NCI-H2196 treated with DMSO at 0.1 percent for 48 hours (cell line): ENCODE measurements at regions not wholly inside any gene's neighbourhood (a gene's known extent, or its start where the extent isn't known, plus 50 kb on each side); places are given as distances from the start of the nearest gene placed in this dataset.
"Not testable (repeated sequence)": the region's sequence is repeated elsewhere in the genome, so short reads cannot be mapped to it uniquely, and the experiment has no call there.

Experiments
- DNase-seq: peaks from one replicate; lab custom pipeline; 2025; ENCODE audit not compliant: unreplicated experiment; lab: John Stamatoyannopoulos, UW

DNA sequence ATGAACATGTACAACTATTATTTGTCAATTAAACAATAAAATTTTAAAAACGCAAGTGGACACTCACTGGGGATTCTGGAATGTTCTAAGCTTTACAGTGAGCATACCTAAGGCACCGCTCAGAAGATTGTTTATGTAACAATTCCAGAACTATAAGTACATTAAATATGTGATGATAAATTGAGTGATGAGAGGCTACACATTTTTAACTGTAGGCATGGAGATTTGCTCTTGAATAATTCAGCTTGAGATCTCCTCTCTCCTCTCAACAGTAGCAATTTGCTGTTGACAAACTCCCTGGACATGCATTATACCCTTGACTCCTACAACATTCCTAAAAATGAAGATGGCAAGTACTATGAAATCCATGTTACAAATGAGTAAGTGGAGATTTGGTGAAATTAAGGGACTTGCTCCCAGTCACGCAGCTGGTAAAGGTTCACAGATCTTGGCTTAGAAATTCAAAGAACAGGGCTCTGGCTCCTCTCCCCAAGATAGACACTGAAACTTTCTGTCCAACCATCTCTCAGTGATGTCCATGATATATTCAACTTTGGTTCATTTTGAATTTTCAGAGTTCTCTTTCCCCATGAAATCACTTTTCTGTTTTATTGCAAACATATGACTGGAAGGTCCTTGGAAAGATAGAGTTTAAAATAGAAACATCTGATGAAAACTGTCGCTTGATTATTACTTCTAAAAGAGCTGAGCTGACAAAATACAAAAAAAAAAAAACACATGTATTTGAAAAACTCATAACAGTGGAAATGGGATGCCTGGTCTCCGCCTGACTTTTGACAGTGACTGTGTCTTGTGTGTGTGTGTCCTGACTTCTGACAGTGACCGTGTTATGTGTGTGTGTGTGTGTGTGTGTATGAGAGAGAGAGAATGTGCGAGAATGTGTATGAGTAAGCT, 488.3 kb downstream of the TNS3 start:
- DNase-seq, result no peak

DNA sequence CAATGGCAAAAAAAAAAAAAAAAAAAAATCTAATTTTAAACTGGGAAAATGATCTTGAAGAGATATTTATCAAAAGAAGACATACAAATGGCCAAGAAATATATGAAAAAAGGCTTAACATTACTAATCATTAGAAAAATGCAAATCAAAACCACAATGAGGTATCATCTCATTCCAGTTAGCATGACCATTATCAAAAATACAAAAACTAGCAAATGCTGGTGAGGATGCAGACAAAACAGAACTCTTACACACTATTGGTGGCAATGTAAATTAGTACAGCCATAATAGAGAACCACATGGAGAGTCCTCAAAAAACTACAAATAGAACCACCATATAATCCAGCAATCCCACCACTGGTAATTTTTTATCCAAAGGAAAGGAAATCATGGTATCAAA, 489.6 kb downstream of the TNS3 start:
- DNase-seq, result no peak

DNA sequence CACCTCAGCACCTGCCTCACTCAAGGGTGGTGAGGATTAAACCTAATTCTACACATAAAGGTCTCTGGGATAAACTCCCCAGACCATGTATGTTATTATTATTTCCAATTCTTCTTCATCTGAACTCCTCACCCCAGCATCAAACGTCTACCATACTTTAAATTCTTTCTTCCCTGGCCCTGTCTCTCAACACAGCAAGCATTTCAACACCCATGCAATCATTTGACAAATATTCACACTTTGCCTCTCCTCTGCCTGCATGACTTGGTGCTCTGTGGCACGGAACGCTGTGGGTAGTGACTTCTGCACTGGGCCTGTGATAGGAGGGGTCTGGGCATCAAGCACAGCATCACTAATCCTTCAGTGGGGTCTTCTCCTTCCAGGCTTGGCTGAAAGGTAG, 490.8 kb downstream of the TNS3 start:
- no peak for DNase-seq

DNA sequence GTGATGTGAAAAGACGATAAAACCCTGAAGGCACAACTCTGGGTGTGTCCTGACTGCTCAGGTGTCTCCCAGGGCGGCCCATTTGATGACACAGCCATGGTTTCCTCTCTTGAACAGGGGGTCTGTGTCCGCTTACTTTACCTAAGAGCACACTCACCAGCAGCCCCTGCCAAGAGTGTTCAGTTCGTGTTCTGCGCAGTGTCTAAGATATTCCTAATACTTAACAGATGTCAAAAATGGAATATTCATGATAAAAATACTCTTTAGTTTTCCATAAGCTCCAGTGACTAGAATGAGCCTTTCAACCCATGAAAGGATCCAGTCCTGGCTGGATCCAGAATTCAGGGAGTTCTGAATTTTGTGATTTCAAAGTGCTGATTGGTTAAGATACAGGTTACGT, 492.4 kb downstream of the TNS3 start:
- DNase-seq, result no peak

DNA sequence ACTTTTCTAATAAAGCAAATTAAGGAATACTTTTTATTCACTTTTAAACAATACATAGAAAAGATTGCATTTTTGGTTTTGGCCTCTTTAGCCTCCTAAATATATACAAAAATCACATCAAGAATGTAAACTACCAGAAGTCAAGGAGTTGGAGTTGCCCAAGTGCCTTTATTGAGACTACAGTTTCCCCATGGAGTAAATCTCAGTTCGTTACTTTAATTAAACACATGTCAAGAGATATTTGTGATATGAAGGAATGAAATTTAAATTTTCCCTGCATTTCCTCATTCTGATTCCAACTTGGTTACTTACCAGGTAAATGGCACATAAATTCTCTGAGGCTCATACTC, 492.9 kb downstream of the TNS3 start:
- no peak for DNase-seq

DNA sequence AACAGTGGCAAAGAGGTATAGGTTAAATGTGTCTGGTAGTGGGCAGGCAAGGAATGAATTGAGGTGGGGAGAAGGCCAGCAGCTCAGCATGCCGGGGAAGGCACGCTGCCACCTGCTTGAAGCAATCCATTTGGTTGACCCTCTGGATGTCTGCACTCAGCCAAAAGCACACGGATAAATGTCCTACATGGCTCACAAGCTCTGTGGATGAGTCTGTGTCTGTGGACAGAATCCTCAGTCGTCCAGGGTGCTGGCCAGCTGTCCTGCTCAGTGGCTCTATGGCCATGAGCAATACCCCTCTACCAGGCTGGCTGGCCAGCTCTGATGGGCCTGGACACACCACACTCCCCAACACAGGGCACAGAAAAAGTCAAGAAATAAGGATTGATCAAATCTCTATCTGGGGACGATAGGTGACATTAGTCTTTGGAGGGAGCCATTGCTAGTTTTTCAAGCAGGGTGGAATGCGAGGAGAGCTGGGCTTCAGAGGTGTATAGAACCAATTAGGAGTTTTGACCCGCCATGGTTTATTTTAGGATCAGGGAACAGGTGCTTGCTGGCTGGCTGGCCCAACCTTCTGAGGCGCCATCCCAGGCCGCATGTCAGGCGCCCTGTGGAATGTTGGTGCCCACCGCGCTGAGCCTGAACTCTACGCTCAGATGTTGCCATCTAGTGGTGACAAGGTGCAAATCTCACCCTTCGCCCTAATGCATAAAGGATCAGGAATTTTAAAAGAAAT, 493.4 kb downstream of the TNS3 start:
- DNase-seq, result no peak

DNA sequence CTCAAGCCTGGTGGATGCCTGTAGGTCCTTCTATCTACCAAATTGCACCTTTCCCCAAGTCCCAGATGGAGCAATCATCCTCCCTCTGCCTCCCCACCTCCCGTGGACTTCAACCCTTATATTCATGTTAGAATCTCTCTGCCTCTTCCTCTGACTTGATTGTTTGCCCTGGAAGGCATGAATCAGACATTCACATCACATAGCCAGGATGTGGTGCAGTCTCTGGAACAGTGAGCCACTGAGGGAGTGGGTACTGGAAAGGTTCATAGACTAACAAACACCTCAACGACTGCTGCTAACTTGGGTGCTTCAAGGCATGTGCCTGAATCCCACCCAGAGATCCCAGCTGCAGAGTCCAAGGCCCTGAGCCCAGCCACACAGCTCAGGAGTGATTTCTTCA, 494.0 kb downstream of the TNS3 start:
- no peak for DNase-seq

DNA sequence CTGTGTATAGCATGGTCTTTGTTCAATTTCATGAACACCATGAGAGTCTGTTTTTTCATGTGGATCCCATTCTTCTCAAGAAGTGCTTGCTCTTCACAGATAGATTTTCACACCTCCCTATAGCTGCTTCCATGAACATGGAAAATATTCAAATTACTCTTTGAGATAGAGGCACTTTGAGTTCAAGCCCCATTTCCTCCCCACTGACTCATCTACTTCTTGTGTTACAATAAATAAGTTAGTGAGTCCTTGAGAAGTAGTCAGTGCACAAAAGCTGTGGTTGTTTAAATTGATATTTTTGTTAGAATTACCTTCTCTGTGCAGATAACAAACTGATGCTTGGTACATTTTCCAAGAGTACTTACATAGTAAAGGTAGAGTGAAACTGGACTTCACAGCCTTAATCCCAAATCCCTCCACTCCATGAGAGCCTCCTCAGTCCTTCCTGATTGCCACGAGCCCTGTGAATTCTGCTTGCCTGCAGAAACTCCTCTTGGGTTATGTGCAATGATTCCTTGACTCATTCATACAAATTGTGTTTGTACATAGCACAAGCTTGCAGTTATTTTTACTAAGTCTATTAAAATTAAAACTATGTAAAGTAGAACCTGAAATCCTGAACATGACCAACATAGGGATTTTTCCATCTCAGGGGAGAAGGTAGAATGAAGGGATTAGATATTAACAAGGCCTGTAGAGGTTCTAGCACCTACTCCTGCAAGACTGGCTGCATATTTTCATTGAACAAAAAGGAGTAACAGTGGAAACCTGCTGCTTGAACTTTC, 496.2 kb downstream of the TNS3 start:
- DNase-seq, result no peak

DNA sequence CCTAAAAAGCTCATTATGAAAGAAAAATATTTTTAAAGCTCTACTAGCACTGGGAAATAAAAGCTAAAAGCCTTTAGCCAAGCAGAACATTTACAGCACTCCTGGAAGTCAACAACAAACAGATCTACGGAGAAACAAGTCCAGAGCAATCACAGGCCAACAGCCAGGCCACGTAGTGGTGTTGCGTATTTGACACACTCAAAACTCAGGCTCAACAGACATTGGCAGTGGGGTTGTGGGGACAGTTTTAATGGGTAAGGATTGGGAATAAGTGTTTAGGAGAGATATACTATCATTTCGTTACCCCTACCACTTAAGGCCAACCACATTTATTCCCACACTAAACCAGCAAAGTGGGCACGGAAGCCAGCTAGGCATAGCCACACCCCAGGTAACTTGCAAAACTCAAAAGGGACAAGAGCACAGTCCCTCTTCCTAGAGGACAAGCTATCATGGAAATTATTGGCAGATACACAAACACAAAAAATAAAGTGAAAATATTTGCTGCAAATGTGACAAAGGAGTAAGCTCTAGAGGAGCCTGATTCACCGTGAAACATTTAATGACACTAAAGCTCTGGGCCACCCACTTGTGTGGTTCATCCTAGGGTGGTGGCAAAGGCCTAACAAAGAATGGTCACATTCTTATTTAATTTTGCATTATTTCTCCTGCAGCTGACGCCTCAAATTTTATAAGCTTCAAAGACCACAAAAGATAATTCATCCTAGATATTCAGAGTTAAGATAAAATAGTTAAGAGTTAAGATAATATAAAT, 498.2 kb downstream of the TNS3 start:
- no peak for DNase-seq

DNA sequence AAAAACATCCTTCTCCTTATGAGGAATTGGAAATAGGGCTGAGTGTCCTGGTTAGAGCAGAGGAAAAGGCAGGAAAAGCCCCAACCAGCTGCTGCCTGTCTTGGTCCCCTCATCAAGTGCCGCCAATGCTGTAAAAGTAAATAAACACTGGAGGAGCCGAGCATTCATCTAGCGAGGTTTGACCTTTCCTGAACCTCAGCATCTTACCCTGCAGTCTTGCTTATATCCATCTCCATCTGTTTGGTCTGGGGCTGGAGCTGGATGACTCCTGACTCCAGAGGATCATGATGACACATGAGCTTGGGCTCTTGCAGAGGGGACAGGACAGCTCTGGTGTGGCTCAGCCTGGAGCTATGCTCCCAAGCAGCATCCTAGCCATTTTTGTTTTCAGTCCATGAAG, 501.1 kb downstream of the TNS3 start:
- DNase-seq, result no peak

DNA sequence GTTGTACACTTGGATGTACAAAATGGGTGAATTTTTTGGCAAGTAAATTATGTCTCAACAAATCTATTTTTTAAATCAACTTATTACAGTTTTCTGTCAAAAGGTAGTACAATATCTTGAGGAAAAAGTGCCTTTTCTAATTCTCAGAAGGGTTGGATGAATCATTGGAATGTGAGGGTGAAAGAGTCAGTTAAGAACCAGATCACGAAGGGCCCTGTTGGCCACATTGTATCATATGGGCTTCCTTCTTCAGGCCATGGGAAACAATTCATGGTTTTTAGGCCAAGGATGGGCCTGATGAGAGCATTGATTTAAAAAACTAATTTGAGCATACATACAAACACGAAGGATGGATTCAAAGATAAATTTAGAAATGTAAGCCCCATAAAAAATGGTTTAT, 503.7 kb downstream of the TNS3 start:
- no peak for DNase-seq

DNA sequence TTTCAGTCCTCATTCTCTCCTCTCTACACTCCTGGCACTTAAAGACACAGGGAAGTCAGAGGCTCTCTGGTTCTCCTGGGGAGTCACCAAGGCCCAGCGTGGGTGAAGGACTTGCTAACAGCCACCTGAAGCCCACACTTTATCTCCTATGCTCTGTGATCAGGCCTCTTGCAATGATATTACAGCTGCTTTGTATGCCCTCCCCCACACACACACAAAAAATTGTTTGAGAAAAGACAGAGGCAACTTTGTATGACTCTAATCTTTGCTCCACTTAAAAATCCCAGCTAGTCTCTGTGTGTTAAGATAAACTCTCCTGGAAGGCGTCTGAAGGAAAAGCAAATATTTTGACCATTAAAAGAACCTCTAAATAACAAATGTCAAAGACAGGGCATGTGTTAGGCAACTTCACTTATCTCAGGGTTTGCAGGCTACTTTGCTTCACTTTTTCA, 507.2 kb downstream of the TNS3 start:
- DNase-seq, result no peak

DNA sequence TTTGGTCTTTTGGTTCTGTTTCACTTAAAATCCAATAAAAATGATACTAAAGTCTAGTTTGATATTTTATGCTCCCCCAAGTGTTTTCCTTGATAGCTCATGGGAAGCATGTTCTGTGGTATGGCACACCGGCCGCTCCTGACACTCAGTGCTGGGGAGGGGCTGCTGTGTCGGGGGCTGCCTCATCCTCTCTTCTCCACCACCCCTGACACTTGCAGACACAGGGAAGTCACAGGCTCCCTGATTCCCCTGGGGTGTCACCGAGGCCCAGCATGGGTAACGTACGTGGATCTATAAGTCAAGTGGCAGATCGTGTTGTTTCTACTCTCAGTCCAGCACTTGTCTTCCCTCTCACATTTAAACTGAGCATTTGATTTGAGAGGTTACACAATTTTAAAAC, 508.6 kb downstream of the TNS3 start:
- no peak for DNase-seq

DNA sequence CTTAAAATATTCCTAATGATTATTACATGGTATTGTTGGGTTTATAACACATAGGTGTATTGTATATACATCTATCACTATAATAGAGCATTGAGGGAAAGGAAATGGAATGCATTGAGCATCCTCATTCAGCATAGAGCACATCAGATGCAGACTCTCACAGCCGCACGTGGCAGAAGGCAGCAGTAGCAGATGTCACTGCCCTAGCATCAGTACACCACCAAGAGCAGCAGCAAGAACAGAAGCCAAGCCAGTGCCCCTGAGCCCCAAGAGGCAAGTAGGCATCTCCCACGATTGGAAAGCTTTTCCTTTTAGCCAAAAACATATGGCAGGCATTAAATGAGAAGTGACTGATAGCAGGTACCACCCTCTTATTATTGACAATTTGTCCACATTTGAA, 510.0 kb downstream of the TNS3 start:
- no peak for DNase-seq

DNA sequence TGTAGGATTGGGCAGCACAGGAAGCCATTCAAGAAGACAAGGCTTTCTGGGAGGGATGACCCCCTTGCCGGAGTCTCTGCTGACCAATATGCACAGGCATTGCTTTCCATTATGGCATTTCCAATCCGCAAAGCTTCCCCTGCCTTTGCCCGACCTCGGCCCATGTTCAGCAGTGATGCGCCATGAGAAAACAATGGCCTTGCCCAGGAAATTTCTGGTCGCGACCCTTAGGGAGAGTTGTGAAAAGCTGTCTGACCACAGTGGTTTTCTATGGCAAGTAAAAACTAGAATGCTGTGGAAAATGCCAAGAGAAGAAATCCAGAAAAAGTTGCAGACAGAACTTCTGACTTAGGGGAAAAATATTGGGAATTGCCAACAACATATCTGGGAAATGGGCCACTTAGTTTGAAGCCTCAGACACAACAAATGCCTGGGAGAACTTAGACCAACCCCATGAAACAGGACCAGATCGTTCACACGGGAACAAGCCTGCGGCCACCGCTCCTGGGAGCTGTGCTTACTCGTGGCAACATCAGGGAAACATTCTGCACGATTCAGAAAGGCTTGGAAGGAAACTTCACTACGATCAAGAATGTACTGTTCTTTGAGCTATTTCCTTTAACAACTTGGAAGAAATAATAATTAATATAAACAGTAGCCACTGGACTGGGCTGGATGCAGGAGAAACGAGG, 512.4 kb downstream of the TNS3 start:
- DNase-seq, result no peak

DNA sequence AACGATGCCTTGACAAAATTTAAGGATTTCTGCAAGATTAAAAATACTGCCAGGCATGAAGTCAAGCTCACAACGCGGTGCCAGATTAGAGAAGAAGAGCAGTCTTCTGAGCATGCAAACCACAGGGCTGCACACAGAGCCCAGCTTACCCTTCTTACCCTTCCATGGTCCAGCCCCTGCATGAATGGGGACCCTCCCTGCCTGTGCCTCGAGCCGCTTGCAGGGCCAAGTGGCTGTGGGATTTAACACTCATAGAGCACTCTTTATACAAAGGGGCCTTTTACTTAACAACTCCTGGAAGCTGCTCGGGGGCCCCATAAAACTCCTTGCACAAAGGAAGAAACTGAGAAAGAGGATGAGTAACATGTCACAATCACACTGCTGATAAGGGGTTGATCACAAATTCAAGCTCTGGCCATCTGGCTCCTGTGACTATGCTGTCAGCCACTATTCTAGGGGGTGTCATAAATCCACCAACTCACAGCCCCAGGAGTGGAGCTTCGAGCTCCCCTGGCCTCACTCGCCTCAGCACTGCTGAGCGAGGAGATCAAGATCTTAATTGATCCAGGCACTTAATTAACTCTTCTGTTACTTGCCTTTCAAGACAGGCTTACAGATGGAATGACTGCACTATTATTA, 514.8 kb downstream of the TNS3 start:
- DNase-seq, result no peak

DNA sequence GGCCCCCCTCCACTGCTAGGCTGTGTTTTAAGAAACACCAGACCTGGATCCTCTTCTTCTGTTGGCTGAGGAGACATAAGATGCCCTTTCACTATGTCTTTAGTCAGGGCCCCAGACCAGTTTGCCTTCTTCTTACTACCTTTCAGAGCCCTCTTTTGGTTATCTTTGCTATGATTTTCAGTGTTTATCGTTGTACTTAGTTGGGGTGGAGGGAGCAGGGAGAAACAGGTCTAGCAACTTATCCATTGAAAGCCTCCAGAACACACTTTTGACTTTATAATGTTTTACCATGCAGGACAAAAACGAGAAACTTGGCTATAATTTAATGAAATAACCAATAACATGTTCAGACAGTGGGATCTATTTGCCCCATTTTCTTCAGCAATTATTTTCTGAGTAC, 525.2 kb downstream of the TNS3 start:
- no peak for DNase-seq

DNA sequence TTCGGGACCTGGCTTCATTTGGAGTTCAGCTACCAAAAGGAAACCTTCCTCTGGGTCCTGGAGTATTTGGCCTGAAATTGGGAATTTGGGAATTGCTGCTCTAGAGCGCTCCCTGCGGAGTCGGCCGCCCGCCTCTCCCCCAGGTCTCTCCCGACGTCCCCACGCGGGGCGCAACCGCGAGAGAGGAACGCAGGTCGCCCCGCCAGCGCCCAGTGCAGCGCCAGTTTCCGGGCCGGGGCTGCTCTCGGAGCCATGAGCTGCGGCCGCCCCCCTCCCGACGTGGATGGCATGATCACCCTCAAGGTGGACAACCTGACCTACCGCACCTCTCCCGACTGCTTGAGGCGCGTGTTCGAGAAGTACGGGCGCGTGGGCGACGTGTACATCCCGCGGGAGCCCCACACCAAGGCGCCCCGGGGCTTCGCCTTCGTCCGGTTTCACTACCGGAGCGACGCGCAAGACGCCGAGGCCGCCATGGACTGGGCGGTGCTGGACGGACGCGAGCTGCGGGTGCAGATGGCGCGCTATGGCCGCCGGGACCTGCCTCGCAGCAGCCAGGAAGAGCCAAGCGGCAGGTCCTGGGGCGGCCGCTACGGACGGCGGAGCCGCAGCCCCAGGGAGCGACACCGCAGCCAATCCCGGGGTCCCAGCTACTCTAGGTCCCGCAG, 529.2 kb downstream of the TNS3 start:
- not testable (repeated sequence) for DNase-seq

DNA sequence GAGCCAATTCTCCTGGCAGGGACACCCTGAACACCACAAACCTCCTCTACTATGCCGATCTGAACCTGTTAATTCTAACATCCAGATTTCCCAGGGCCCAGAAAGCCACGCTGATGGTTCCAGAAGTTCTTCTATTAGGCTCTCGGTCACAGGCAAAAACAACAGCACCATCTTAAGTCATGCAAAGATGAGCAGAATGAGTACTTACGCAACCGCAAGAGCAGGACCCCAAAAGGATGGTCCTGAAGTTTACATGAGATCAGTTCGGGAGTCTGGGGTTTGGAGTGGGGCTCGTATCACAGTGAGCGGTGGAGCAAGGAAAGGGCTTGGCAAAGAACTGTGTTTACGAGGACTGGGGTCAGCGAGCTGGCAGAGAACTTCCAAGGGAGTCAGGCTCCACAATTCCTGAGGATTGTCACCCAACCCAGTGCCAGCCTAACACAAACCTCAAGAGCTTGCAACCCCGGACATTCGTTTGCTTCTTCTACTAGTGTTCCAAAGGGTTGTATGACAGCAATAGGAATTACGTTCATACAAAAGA, 532.6 kb downstream of the TNS3 start:
- no peak for DNase-seq
